ENCODE measurements at regions not wholly inside any gene's neighbourhood (a gene's known extent, or its start where the extent isn't known, plus 50 kb on each side); places are given as distances from the start of the nearest gene placed in this dataset.

DNA sequence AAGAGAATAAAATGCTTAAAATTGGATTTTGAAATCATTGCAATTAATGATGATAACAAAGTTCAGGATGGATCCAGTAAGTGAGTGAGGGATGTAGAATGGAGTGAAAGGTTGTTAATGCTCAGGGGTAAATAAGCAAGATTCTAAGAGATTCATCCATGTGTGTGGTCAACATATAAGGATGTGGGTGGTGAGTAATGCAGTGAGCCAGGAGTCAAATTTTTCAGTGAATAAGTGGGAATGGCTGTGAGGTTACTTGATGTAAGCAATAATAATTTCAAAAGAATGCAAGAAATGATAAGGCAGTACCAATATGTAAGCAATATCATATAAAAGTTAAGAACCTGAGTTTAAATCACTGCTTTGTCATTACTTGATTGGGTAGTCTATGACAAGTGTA is 207.5 kb upstream of the ADGRB3 start:
- Histone ChIP-seq H3K4me3 (ENCODE audit: low read depth, low read length) (no peak overlapping the region), H3K27me3 (ENCODE audit: control insufficient read depth, insufficient read depth, low read length) (no peaks in the 10 kb centered on the region), H3K9ac (no peak overlapping the region), H3K36me3 (ENCODE audit: control insufficient read depth, insufficient read depth, low read length) (no peaks in the 10 kb centered on the region), H3K4me2 (ENCODE audit: low read length) (no peak overlapping the region), H3K9me3 (ENCODE audit: control insufficient read depth, low read length) (no peaks in the 10 kb centered on the region), H3K27ac (no peak overlapping the region), H2AFZ (no peak overlapping the region), H3K79me2 (no peaks in the 10 kb centered on the region), H3K4me1 (no peaks in the 10 kb centered on the region)
- TF ChIP-seq CTCF (IDR thresholded peaks at IDR 0.05), result no peak

DNA sequence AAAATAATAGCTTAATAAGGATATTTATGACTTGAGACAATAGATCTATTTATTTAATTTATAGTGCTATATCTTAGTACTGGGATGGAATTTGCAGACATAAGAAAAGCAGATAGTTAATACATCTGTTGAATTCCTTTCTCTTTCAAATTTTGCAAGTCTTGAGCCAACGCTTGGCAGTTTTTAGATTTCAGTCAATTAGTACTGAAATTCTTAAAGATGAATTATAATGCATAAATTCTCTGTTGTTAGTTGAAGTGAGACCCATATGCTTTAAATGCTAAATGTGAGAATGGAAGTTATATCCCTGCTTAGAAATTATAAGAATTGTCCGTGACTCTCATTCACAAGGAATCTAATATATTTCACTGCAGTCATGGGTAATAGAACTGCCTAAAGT is 225.1 kb upstream of the ADGRB3 start:
- H3K27me3 ChIP-seq (ENCODE audit: control insufficient read depth, insufficient read depth, low read length), result no peaks in the 10 kb centered on the region
- H3K4me3 ChIP-seq (ENCODE audit: low read depth, low read length), result no peak overlapping the region
- no peak overlapping the region for H3K27ac ChIP-seq
- H3K4me1 ChIP-seq, result no peaks in the 10 kb centered on the region
- no peaks in the 10 kb centered on the region for H3K36me3 ChIP-seq (ENCODE audit: control insufficient read depth, insufficient read depth, low read length)
- no peaks in the 10 kb centered on the region for H3K79me2 ChIP-seq
- H3K9me3 ChIP-seq (ENCODE audit: control insufficient read depth, low read length), result no peaks in the 10 kb centered on the region
- TF ChIP-seq CTCF (IDR thresholded peaks at IDR 0.05), result no peak
- H2AFZ ChIP-seq, result no peak overlapping the region
- H3K4me2 ChIP-seq (ENCODE audit: low read length), result no peak overlapping the region
- no peak overlapping the region for H3K9ac ChIP-seq

DNA sequence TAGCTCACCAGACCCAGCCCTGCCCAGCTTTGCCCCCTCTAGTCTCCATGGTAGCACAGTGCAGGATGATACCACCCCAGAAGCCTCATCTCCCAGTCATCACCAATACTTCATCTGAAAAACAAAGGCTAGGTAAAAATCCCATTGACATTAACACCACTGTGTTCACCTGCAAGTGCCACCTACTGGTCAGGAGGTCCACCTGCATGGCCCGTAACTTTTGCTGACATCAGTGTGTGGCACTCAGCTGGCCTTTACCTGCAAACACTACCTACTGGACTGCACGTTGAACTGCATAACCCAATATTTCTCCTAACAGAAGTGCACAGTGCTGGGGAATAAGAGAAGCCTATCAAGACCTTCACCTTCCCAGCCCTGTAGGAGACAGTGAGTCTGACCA is 234.7 kb upstream of the ADGRB3 start:
- Histone ChIP-seq H3K79me2 (no peaks in the 10 kb centered on the region), H3K4me1 (no peaks in the 10 kb centered on the region), H3K4me2 (ENCODE audit: low read length) (no peak overlapping the region), H3K27ac (no peak overlapping the region), H2AFZ (no peak overlapping the region), H3K9me3 (ENCODE audit: control insufficient read depth, low read length) (peaks cover 8% of the 10 kb centered on the region), H3K36me3 (ENCODE audit: control insufficient read depth, insufficient read depth, low read length) (no peaks in the 10 kb centered on the region), H3K4me3 (ENCODE audit: low read depth, low read length) (no peak overlapping the region), H3K27me3 (ENCODE audit: control insufficient read depth, insufficient read depth, low read length) (no peaks in the 10 kb centered on the region), H3K9ac (no peak overlapping the region)
- no peak for TF ChIP-seq CTCF (IDR thresholded peaks at IDR 0.05)

DNA sequence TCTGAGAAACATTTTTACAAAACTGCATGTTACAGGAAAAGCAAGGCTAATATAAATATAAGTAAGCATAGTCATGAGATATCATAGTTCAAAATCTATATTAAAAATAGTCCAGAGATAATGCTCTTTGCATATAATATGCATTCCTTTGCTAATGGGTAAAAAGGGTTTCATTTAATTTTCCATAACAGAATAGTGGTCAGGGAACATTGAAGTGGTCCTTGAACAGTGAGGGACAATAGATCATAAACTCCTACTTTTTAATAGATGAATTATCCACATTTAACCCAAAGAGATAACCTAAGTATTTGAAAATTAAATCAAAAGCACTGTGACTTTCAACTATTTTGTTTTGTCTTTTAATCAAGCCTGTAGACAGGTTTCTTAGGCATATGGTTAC is 243.1 kb upstream of the ADGRB3 start:
- H3K4me3 ChIP-seq (ENCODE audit: low read depth, low read length), result no peak overlapping the region
- H3K27me3 ChIP-seq (ENCODE audit: control insufficient read depth, insufficient read depth, low read length), result no peaks in the 10 kb centered on the region
- H3K9me3 ChIP-seq (ENCODE audit: control insufficient read depth, low read length), result no peaks in the 10 kb centered on the region
- no peak overlapping the region for H3K9ac ChIP-seq
- no peak overlapping the region for H3K4me2 ChIP-seq (ENCODE audit: low read length)
- H3K4me1 ChIP-seq, result no peaks in the 10 kb centered on the region
- no peak for TF ChIP-seq CTCF (IDR thresholded peaks at IDR 0.05)
- no peak overlapping the region for H2AFZ ChIP-seq
- H3K79me2 ChIP-seq, result no peaks in the 10 kb centered on the region
- no peak overlapping the region for H3K27ac ChIP-seq
- H3K36me3 ChIP-seq (ENCODE audit: control insufficient read depth, insufficient read depth, low read length), result no peaks in the 10 kb centered on the region

- Histone ChIP-seq H3K4me1 (no peaks in the 10 kb centered on the region), H3K9ac (no peak overlapping the region), H3K9me3 (ENCODE audit: control insufficient read depth, low read length) (no peaks in the 10 kb centered on the region), H3K36me3 (ENCODE audit: control insufficient read depth, insufficient read depth, low read length) (no peaks in the 10 kb centered on the region), H2AFZ (no peak overlapping the region), H3K79me2 (no peaks in the 10 kb centered on the region), H3K27me3 (ENCODE audit: control insufficient read depth, insufficient read depth, low read length) (no peaks in the 10 kb centered on the region), H3K4me3 (ENCODE audit: low read depth, low read length) (no peak overlapping the region), H3K4me2 (ENCODE audit: low read length) (no peak overlapping the region), H3K27ac (no peak overlapping the region)
- TF ChIP-seq CTCF (IDR thresholded peaks at IDR 0.05), result no peak
Measured at GRCh38 chr6:68372991-68373390, 262.1 kb upstream of the ADGRB3 start.
